CMK (cell line): ENCODE measurements at regions not wholly inside any gene's neighbourhood (a gene's known extent, or its start where the extent isn't known, plus 50 kb on each side); places are given as distances from the start of the nearest gene placed in this dataset.

Source experiments
- DNase-seq: peaks from one replicate; pipeline ENCODE4 v3.0.0-alpha.2; 2010; ENCODE audit warnings: low read depth

DNA sequence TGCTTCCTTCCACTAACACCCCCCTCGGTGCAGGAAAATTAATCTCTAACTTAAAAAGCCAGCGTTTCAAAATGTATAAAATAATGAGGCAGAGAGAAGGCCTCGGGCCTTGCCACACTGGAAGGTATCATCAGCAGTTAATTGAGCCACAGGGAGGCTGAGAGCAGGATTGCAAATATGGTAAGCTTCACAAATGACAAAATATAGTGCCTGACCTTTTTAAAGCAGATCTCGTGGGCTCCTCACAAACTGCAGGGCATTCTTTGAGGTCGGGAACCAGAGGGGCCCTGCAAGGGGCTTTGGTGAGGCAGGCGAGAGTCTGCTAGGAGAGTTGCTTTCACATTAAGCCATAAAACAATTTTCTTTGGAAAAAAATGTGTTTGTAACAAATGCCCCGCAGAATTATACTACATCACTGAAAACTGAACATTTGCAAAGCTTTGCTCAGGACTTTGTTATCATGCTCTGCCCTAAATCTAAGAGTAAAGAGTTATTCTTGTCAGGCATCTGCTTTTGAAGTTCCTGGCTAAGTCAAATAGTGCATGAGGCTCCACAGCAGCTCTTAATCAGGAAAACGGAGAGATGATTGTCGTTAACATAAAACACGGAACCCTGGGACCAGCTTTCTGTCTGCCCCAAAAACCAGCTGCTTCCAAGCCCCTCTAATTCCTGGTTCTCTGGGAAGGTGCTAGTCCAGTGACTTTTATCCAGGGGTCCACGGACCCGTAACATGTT, 61.4 kb upstream of the SYT13 start:
- no peak for DNase-seq

DNA sequence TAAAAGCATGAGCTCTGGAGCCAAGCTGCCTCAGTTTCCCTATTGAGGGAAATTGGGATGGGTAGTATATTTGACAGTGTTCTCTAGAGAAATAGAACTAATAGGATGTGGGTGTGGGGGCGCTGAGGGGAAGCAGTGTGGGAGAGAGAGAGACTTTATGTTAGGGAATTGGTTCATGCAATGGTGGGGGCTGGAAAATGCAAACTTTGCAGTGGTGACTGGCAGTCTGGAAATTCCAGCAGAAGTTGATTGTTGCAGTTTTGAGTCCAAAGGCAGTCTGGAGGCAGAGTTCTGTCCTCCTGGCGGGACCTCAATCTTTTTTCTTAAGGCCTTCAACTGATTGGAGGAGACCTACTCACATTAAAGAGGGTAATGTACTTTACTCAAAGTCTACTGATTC, 59.4 kb upstream of the SYT13 start:
- DNase-seq: no peak

DNA sequence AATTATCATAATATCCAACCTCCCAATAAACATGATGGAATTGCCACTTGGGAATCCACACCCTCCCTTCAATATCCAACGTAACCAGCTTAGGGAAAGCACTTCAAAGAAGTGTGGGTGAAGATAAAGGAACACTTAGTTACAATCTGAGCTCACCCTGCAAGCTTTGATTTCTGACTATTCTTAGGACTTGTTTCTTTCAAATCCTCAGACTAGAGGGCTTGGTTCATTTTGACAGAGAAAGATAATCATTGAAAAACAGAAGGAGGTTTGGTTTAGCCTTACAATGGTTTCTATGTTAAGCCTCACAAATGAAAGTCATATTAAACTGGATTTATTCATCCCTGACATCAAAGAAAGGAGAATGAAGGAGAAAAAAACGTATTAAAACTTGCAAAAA, 57.9 kb upstream of the SYT13 start:
- DNase-seq: no peak

DNA sequence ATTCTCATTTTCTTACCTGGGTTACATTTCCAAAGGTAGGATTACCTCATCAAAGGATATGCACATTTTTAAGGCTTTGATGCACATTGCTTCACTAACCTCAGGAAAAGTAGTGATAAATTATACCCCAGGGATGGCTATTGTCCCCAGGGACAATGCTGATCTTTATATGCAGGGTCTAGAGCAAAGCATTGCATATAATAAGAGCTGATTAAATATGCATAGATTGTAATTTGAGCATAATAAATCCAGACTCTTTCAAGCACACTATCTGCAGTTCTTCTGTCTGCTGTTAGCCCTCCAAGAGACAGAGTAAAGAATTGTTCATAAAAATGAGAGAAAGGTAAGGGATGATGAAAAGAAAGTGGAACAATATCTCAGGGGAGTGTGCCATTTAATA, 57.3 kb upstream of the SYT13 start:
- DNase-seq: no peak

DNA sequence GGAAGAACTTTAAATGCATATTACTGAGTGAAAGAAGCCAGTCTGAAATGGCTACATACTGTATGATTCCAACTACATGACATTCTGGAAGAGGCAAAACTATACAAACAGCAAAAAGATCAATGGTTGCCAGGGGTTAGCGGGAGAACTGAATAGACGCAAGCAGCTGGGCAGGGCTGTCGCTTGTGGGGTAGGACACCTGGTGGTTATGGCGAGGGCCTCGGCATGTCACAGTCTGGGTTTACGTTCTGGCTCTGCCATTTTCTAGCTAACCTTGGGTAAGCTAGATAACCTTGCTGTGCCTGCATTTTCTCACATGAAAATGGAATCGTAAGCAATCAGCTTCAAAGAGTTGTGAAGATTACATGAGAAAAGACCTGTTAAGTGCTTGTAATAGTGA, 55.2 kb upstream of the SYT13 start:
- DNase-seq: no peak

DNA sequence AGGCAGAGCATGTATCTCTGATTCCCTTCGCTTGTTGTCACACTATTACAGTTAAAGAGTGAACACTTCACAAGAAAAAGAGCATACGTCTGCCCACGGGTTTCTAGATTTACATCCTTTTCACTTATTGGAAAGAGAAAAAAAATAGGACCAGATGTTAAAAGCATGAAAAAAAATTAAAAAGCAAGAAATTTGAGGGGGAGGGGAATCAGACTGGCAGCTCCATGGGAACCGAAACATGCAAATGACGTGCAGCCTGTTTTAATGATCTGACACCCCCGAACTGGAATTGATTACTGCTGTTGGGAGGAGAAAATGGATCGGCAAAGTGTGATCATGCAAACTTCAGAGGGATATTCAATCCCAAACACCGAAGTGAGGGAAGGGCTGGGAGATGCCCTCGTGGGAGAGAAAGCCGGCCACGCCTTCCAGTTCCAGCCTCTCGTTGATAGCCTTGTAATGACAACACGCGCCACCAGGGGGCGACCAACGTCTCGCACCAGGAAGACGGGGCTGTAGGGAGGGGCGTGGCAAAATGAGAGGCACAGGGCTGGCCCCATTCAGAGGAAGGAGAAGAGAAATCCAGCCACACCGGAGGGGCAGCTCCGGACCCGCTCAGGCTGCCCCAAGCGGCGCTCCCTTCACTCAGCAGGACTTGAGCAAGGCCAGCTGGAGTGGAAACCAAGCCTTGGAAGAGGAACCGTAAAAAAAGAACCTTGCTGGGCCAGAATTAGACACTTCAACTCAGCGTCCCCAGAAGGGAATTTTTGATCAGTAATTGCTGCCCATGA, 53.8 kb upstream of the SYT13 start:
- DNase-seq: peak; percentile 86

DNA sequence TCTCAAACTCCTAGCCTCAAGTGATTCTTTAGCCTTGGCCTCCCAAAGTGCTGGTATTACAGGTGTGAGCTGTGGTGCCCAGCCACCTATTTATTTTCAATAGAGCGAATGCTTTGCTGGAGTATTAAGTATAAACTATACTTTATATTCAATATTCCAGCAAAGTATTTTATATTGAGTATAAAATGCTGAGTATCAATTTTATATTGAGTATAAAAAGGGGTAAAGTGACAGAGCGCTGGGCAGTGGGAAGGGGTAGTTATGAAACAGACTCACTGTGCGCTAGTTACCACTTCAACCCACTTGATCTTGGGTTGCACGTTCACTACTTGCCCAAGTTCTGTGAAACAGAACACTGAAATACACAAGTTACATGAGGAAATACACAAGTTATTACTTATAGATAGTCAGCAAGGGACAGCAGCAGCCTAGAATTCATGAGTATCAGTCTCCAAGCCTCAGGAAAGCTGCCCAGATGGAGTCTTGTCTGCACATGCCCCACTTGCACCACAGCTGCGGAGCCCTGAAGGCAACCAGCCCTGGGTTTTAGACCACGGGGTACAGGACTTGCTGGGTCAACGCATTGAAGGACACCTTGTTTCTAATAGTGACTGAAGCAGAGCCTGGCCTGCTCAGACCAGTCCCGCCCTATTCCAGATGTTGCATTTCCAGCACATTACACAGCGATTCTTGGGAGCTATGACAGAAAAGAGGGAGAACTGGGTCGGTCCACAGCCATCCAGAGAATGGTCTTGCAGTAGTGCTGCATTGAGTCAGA, 51.6 kb upstream of the SYT13 start:
- no peak for DNase-seq

DNA sequence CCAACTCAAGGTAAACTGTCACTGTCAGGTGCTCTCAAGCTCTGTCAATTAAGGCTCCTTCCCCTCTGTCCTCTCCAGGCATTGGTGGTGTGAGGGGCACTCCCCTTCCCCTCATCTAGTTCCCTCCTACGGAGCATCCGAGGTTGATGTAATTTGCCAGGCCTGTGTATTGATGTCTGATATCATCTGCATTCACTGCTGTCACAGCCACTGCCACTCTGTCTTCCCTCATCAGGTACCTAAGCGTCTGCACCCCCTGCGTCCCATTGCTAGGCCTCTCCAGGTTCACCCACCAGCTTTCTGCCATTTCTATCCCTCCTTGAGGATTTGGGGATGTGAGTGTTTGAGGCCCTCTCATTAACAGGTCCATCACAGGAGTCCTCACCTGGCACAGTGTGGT, 50.0 kb upstream of the SYT13 start:
- DNase-seq: no peak
